KMS-11 (cell line): ENCODE measurements at regions not wholly inside any gene's neighbourhood (a gene's known extent, or its start where the extent isn't known, plus 50 kb on each side); places are given as distances from the start of the nearest gene placed in this dataset.
A peak's percentile ranks its signal among the peaks of the same experiment; 100 is the strongest.

Experiments used
- H2AFZ ChIP-seq: fragments of 200-600 bp; sonication (generic); 2 replicates; pipeline ENCODE4 v1.6.1; 2016; ENCODE audit warnings: antibody characterized with exemption, mixed run types, low read depth
- H3K27ac ChIP-seq: fragments of 200-600 bp; sonication (generic); 2 replicates; pipeline ENCODE4 v1.6.1; 2016; ENCODE audit warnings: mild to moderate bottlenecking, mixed run types
- H3K27me3 ChIP-seq: fragments of 200-600 bp; sonication (generic); 2 replicates; pipeline ENCODE4 v1.6.1; 2017; ENCODE audit warnings: mild to moderate bottlenecking, low read depth, mixed run types, moderate library complexity; ENCODE audit not compliant: insufficient read depth
- H3K36me3 ChIP-seq: fragments of 200-600 bp; sonication (generic); 2 replicates; pipeline ENCODE4 v1.6.1; 2017; ENCODE audit warnings: mild to moderate bottlenecking, mixed run types; ENCODE audit not compliant: insufficient read depth
- H3K4me1 ChIP-seq: fragments of 200-600 bp; sonication (generic); 2 replicates; pipeline ENCODE4 v1.6.1; 2016; ENCODE audit warnings: mild to moderate bottlenecking, low read depth, mixed run types; ENCODE audit not compliant: poor library complexity, severe bottlenecking
- H3K4me2 ChIP-seq: fragments of 200-600 bp; sonication (generic); 2 replicates; pipeline ENCODE4 v1.7.0; 2016; ENCODE audit warnings: mild to moderate bottlenecking, mixed run types
- H3K4me3 ChIP-seq: fragments of 200-600 bp; sonication (generic); IDR thresholded peaks from 2 replicates; pipeline ENCODE4 v1.6.1; 2017; ENCODE audit warnings: low read depth, low read length, mixed read lengths; ENCODE audit not compliant: insufficient read depth
- H3K79me2 ChIP-seq: fragments of 200-600 bp; sonication (generic); 2 replicates; pipeline ENCODE4 v1.6.1; 2016; ENCODE audit warnings: low read depth, mixed run types; ENCODE audit not compliant: insufficient read depth
- H3K9ac ChIP-seq: fragments of 200-600 bp; sonication (generic); 2 replicates; pipeline ENCODE4 v1.6.1; 2016; ENCODE audit warnings: mild to moderate bottlenecking, mixed run types
- H4K20me1 ChIP-seq: fragments of 200-600 bp; sonication (generic); 2 replicates; pipeline ENCODE4 v1.6.1; 2016; ENCODE audit warnings: mild to moderate bottlenecking, mixed run types; ENCODE audit not compliant: insufficient read depth
- CTCF ChIP-seq: fragments of 200-600 bp; sonication (generic); conservative IDR thresholded peaks from 2 replicates; pipeline ENCODE4 v1.6.1; 2017; ENCODE audit warnings: low read depth, mild to moderate bottlenecking, antibody characterized with exemption, low read length, moderate library complexity, mixed read lengths

GRCh38 chr9:113653746-113654604 lies 190.4 kb downstream of the RGS3 start:
- Histone ChIP-seq H3K4me2 (no peak overlapping the region), H3K9ac (no peak overlapping the region), H2AFZ (no peak overlapping the region), H3K27ac (no peak overlapping the region), H3K27me3 (no peaks in the 10 kb centered on the region), H3K36me3 (no peaks in the 10 kb centered on the region), H3K4me3 (no peak overlapping the region), H3K4me1 (no peaks in the 10 kb centered on the region), H3K79me2 (no peaks in the 10 kb centered on the region), H4K20me1 (no peaks in the 10 kb centered on the region)
- no peak for TF ChIP-seq CTCF

DNA sequence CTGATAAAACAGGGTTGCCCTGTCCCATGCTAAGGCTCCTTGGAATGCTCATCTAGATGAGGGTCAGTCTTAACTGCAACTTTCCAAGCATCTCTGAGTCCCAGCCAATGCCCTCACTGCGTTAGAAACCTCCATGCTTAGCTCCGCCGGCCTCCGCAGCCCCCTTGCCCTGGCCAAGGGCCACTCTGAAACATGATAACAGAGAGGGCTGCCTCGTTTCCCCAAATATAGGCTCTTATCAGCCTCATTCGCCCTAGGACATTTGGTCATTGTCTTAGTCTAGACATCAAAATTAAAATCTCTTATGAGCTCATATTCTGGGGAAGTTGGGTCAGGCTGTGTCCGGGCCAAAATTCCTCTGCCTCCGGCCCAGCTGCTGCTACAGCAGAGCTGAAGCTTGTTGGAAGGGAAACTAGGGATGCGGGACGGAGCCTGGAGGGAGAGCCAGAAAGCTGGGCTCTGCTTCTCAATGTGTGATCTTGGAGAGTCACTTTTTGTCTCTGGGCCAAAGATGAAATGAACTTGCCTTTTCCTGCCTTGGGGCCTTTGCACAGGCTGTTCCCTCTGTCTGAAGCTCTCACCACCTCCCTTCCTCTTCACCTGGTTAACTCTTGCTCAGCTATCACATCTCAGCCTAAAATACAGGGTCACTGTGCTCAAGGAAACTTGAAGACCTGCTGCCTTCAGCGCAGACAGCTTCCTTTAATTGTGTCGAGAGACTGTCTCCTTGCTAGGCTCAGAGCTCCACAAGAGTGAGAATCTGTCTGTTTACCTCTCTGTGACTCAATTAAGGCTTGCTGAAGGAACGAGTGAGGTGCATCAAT lies 191.3 kb downstream of the RGS3 start:
- Histone ChIP-seq H4K20me1 (no peaks in the 10 kb centered on the region), H3K9ac (no peak overlapping the region), H3K27me3 (no peaks in the 10 kb centered on the region), H3K27ac (no peak overlapping the region), H3K36me3 (no peaks in the 10 kb centered on the region), H3K79me2 (no peaks in the 10 kb centered on the region), H3K4me1 (no peaks in the 10 kb centered on the region), H2AFZ (peak overlapping the region; percentile 42; the same call in 1 of the 2 replicates), H3K4me2 (no peak overlapping the region), H3K4me3 (no peak overlapping the region)
- TF ChIP-seq CTCF: no peak

GRCh38 chr9:113656771-113657670 lies 193.5 kb downstream of the RGS3 start:
- no peaks in the 10 kb centered on the region for H3K4me1 ChIP-seq
- H3K36me3 ChIP-seq: no peaks in the 10 kb centered on the region

More at GRCh38 chr9:113656771-113657670, 193.5 kb downstream of the RGS3 start:
- H3K27ac ChIP-seq: no peak overlapping the region
- no peak overlapping the region for H3K4me3 ChIP-seq
- no peaks in the 10 kb centered on the region for H3K27me3 ChIP-seq
- no peaks in the 10 kb centered on the region for H3K79me2 ChIP-seq
- no peak overlapping the region for H2AFZ ChIP-seq
- TF ChIP-seq CTCF: no peak
- no peak overlapping the region for H3K9ac ChIP-seq
- no peak overlapping the region for H3K4me2 ChIP-seq
- no peaks in the 10 kb centered on the region for H4K20me1 ChIP-seq
